H1 (cell line): ENCODE measurements at regions not wholly inside any gene's neighbourhood (a gene's known extent, or its start where the extent isn't known, plus 50 kb on each side); places are given as distances from the start of the nearest gene placed in this dataset.

Experiments
- CTCF ChIA-PET: fragments of 300-600 bp; sonication (Branson Sonifier 250); formaldehyde crosslinking; loops from one replicate; lab custom pipeline; 2021; ENCODE audit not compliant: partially characterized antibody; lab: Charles Lee
- POLR2A ChIA-PET: fragments of 300-600 bp; sonication (Branson Sonifier 250); formaldehyde crosslinking; loops from one replicate; lab custom pipeline; 2021; ENCODE audit warnings: inconsistent platforms; ENCODE audit not compliant: partially characterized antibody; lab: Charles Lee
- DNase-seq, 2 experiments: peaks; one replicate each; pipeline versions ENCODE4 v3.0.0 to v3.0.0-alpha.2; 2010 to 2022; ENCODE audit warnings: low spot score in 2 of 2, low read depth in 1 of 2, mixed read lengths in 1 of 2
- FAIRE-seq: peaks from 2 replicates; lab custom pipeline; 2011; peaks lifted over from hg19 to GRCh38; lab: Jason Lieb, UNC
- H2AFZ ChIP-seq: 2 replicates; pipeline ENCODE4 v1.8.1; 2012; ENCODE audit warnings: low read length, inconsistent platforms
- H2AK5ac ChIP-seq: 2 replicates; pipeline ENCODE4 v1.6.1; 2013; ENCODE audit warnings: low read depth, low read length
- H2BK120ac ChIP-seq: replicated peaks from 2 replicates; pipeline ENCODE3; 2013; ENCODE audit warnings: low read depth, low read length, inconsistent platforms
- H2BK12ac ChIP-seq: 2 replicates; pipeline ENCODE4 v1.6.1; 2013; ENCODE audit warnings: low read depth, low read length
- H2BK15ac ChIP-seq: 2 replicates; pipeline ENCODE4 v1.6.1; 2013; ENCODE audit warnings: low read length
- H2BK20ac ChIP-seq: 2 replicates; pipeline ENCODE4 v1.6.1; 2013; ENCODE audit warnings: low read length
- H2BK5ac ChIP-seq: 2 replicates; pipeline ENCODE4 v1.6.1; 2013; ENCODE audit warnings: low read depth, low read length
- H3K14ac ChIP-seq: 2 replicates; pipeline ENCODE4 v1.6.1; 2013; ENCODE audit warnings: inconsistent platforms; ENCODE audit not compliant: insufficient read length
- H3K18ac ChIP-seq: 2 replicates; pipeline ENCODE4 v1.6.1; 2013; ENCODE audit warnings: low read length; ENCODE audit errors: extremely low read depth
- H3K23ac ChIP-seq: 2 replicates; pipeline ENCODE4 v1.6.1; 2013; ENCODE audit warnings: inconsistent platforms; ENCODE audit not compliant: insufficient read length
- H3K23me2 ChIP-seq: 2 replicates; pipeline ENCODE4 v1.6.1; 2013; ENCODE audit warnings: low read depth, low read length
- H3K27ac ChIP-seq: 2 replicates; pipeline ENCODE4 v1.6.1; 2011; ENCODE audit warnings: low read depth, low read length, inconsistent platforms
- H3K27me3 ChIP-seq, 4 experiments: replicated peaks in 1 of 4; 1 replicate in 1 of 4; 2 replicates in 3 of 4; pipeline versions ENCODE4 v1.6.1 to v1.8.1; 2011 to 2013; ENCODE audit warnings: low read length in 3 of 4, mild to moderate bottlenecking in 3 of 4, inconsistent platforms in 2 of 4, mixed read lengths in 2 of 4, moderate library complexity in 1 of 4; ENCODE audit not compliant: control insufficient read depth in 3 of 4, insufficient read depth in 3 of 4; ENCODE audit errors: extremely low read depth in 1 of 4
- H3K36me3 ChIP-seq, 4 experiments: 2 replicates each; pipeline versions ENCODE4 v1.6.1 to v1.8.1; 2011 to 2013; ENCODE audit warnings: mild to moderate bottlenecking in 4 of 4, low read length in 3 of 4, moderate library complexity in 2 of 4, control low read depth in 1 of 4, inconsistent platforms in 1 of 4; ENCODE audit not compliant: insufficient read depth in 4 of 4, control insufficient read depth in 2 of 4
- H3K4ac ChIP-seq: replicated peaks from 2 replicates; pipeline ENCODE3; 2013; ENCODE audit warnings: low read length, low read depth, mixed read lengths, inconsistent platforms; ENCODE audit not compliant: insufficient read length
- H3K4me1 ChIP-seq, 4 experiments: replicated peaks in 1 of 4; 1 replicate in 1 of 4; 2 replicates in 3 of 4; pipeline versions ENCODE4 v1.6.1 to v1.8.1; 2011 to 2013; ENCODE audit warnings: low read length in 3 of 4, inconsistent platforms in 2 of 4, mixed read lengths in 1 of 4; ENCODE audit not compliant: insufficient read depth in 4 of 4, control insufficient read depth in 3 of 4
- H3K4me2 ChIP-seq, 2 experiments: 2 replicates each; pipeline versions ENCODE4 v1.6.1 to v1.8.1; 2011 to 2013; ENCODE audit warnings: low read depth in 2 of 2, low read length in 2 of 2, control low read depth in 1 of 2, inconsistent platforms in 1 of 2, mild to moderate bottlenecking in 1 of 2; ENCODE audit not compliant: insufficient read depth in 1 of 2
- H3K4me3 ChIP-seq, 4 experiments: fragments of 200-600, 300-600 bp in 1 of 4; sonication (generic), shearing (Covaris generic), sonication (Bioruptor Twin) in 1 of 4; 2 replicates each; pipeline versions ENCODE4 v1.5.1 to v1.8.1; 2011 to 2016; ENCODE audit warnings: low read length in 4 of 4, low read depth in 3 of 4, control low read depth in 2 of 4, inconsistent platforms in 2 of 4, mild to moderate bottlenecking in 2 of 4, mixed read lengths in 1 of 4, moderate library complexity in 1 of 4; ENCODE audit not compliant: insufficient read depth in 2 of 4; ENCODE audit errors: extremely low read depth in 1 of 4
- H3K56ac ChIP-seq: replicated peaks from 2 replicates; pipeline ENCODE3; 2013; ENCODE audit warnings: low read depth, mild to moderate bottlenecking, mixed read lengths, low read length, inconsistent platforms; ENCODE audit not compliant: insufficient read length
- H3K79me1 ChIP-seq: 2 replicates; pipeline ENCODE4 v1.6.1; 2013; ENCODE audit warnings: low read depth, low read length, control low read depth
- H3K79me2 ChIP-seq, 2 experiments: 2 replicates each; pipeline versions ENCODE4 v1.6.1 to v1.8.1; 2012 to 2013; ENCODE audit warnings: low read length in 2 of 2, mild to moderate bottlenecking in 2 of 2, inconsistent platforms in 1 of 2; ENCODE audit not compliant: insufficient read depth in 2 of 2, control insufficient read depth in 1 of 2
- H3K9ac ChIP-seq, 4 experiments: replicated peaks in 1 of 4; 1 replicate in 1 of 4; 2 replicates in 3 of 4; pipeline versions ENCODE4 v1.6.1 to v1.8.1; 2011 to 2013; ENCODE audit warnings: low read depth in 3 of 4, low read length in 3 of 4, control low read depth in 2 of 4, mild to moderate bottlenecking in 2 of 4, moderate library complexity in 2 of 4, inconsistent platforms in 1 of 4; ENCODE audit errors: extremely low read depth in 1 of 4
- H3K9me3 ChIP-seq, 2 experiments: 2 replicates each; pipeline versions ENCODE4 v1.6.1 to v1.8.1; 2012 to 2013; ENCODE audit warnings: mild to moderate bottlenecking in 2 of 2, moderate library complexity in 2 of 2, control low read depth in 1 of 2, inconsistent platforms in 1 of 2, low read depth in 1 of 2, low read length in 1 of 2, mixed read lengths in 1 of 2; ENCODE audit not compliant: insufficient read depth in 2 of 2
- H4K20me1 ChIP-seq, 2 experiments: replicated peaks in 1 of 2; 2 replicates each; pipeline versions ENCODE3 to v1.8.1; 2011 to 2013; ENCODE audit warnings: inconsistent platforms in 2 of 2, low read length in 2 of 2, mild to moderate bottlenecking in 1 of 2; ENCODE audit not compliant: insufficient read depth in 2 of 2, control insufficient read depth in 1 of 2
- H4K5ac ChIP-seq: 2 replicates; pipeline ENCODE4 v1.6.1; 2013; ENCODE audit warnings: low read length, low read depth, mixed read lengths, inconsistent platforms; ENCODE audit not compliant: insufficient read length
- H4K8ac ChIP-seq: 2 replicates; pipeline ENCODE4 v1.8.0; 2013; ENCODE audit warnings: mild to moderate bottlenecking, moderate library complexity, low read length, inconsistent platforms; ENCODE audit not compliant: insufficient read depth; ENCODE audit errors: extremely low read depth
- H4K91ac ChIP-seq: replicated peaks from 2 replicates; pipeline ENCODE3; 2013; ENCODE audit warnings: low read length, mixed read lengths, inconsistent platforms; ENCODE audit not compliant: insufficient read length
- JUN ChIP-seq: IDR thresholded peaks from 2 replicates; pipeline ENCODE4 v1.6.1; 2011; ENCODE audit warnings: low read depth, mild to moderate bottlenecking, improper control_type of control experiment, low read length
- JUND ChIP-seq: IDR thresholded peaks from 2 replicates; pipeline ENCODE4 v1.6.1; 2011; ENCODE audit warnings: mild to moderate bottlenecking, improper control_type of control experiment, low read length
- KDM5A ChIP-seq: fragments of 200-600 bp; IDR thresholded peaks from 2 replicates; pipeline ENCODE4 v1.7.1; 2012; ENCODE audit warnings: mild to moderate bottlenecking, low read length, inconsistent platforms, mixed read lengths
- RNF2 ChIP-seq: fragments of 200-900, 300-1000 bp; sonication (generic); IDR thresholded peaks from 2 replicates; pipeline ENCODE4 v1.7.1; 2016; ENCODE audit warnings: borderline replicate concordance, low read depth, mild to moderate bottlenecking, antibody characterized with exemption, low read length; ENCODE audit not compliant: poor library complexity, severe bottlenecking; ENCODE audit errors: missing control alignments
- SIX5 ChIP-seq: IDR thresholded peaks from 2 replicates; pipeline ENCODE4 v1.6.1; 2011; ENCODE audit warnings: mild to moderate bottlenecking, low read depth, low read length
- WGBS, 2 experiments: shearing (Covaris generic) in 1 of 2; methylation state at CpG; one replicate each; pipeline versions ENCODE4 v1.1.6 to v1.1.7; 2013 to 2015; ENCODE audit warnings: low lambda C conversion rate in 2 of 2, mixed read lengths in 2 of 2, inconsistent platforms in 1 of 2, low coverage in 1 of 2, missing lambda C conversion rate in 1 of 2; ENCODE audit not compliant: insufficient replicate concordance in 2 of 2, insufficient coverage in 1 of 2, insufficient read length in 1 of 2; ENCODE audit errors: extremely low coverage in 1 of 2, missing lambda C conversion rate in 1 of 2; 5-methylcytosine and 5-hydroxymethylcytosine counted together

GRCh38 chr7:106808967-106809635 lies 56.0 kb upstream of the PIK3CG start:
- Histone ChIP-seq H3K18ac (no peak overlapping the region), H3K4me1 (peaks cover 0 to 4% (median 1%) of the 10 kb centered on the region in 4 experiments; a peak in 3 of 7 replicates), H3K4me3 (no peak overlapping the region), H3K9ac (no peak overlapping the region), H3K14ac (no peak overlapping the region), H2AFZ (no peak overlapping the region), H2BK20ac (no peak overlapping the region), H3K79me2 (no peaks in the 10 kb centered on the region), H2BK15ac (no peak overlapping the region), H4K91ac (no peak overlapping the region), H2BK120ac (no peak overlapping the region), H4K5ac (no peak overlapping the region), H3K27me3 (no peaks in the 10 kb centered on the region; a peak in 1 of 7 replicates), H3K36me3 (no peaks in the 10 kb centered on the region), H3K4me2 (no peak overlapping the region), H3K79me1 (no peaks in the 10 kb centered on the region), H3K4ac (no peak overlapping the region), H4K20me1 (no peaks in the 10 kb centered on the region), H3K9me3 (no peaks in the 10 kb centered on the region), H3K23me2 (no peaks in the 10 kb centered on the region; the same call in 1 of the 2 replicates)
- no peak for DNase-seq
- 90% methylated on average over 9 of the region's 9 CpGs; no CpG with 5 or more reads in 1 of the 2 experiments for WGBS, 2 experiments
- CTCF ChIA-PET: interaction anchor here (1.4 to 1.7 kb wide), 2 partner anchors 16 to 342 kb away, joined by 3 to 4 read pairs; no protein-coding TSS in a partner anchor
- POLR2A ChIA-PET: no interaction called here
- no peak for TF ChIP-seq KDM5A
- TF ChIP-seq JUN: no peak
- no peak for TF ChIP-seq JUND
- TF ChIP-seq RNF2: no peak
- TF ChIP-seq SIX5: no peak
- TF ChIP-seq, all 59 proteins: peak for 0
- no peak overlapping the region for H3K23ac ChIP-seq
- FAIRE-seq: no peak
- H2BK12ac ChIP-seq: peak overlapping the region; percentile 55; the same call in 1 of the 2 replicates
- no peak overlapping the region for H3K27ac ChIP-seq
- no peak overlapping the region for H2BK5ac ChIP-seq
- H2AK5ac ChIP-seq: no peak overlapping the region; the same call in 1 of the 2 replicates
- no peak overlapping the region for H3K56ac ChIP-seq
- H4K8ac ChIP-seq: no peak overlapping the region; the same call in 1 of the 2 replicates
